ENCODE measurements at regions not wholly inside any gene's neighbourhood (a gene's known extent, or its start where the extent isn't known, plus 50 kb on each side); places are given as distances from the start of the nearest gene placed in this dataset.
"Not testable (repeated sequence)": the region's sequence is repeated elsewhere in the genome, so short reads cannot be mapped to it uniquely, and the experiment has no call there.

GRCh38 chr12:5096241-5096924 is 52.7 kb downstream of the KCNA5 start:
- in situ Hi-C loops (cut with HindIII; ENCODE audit: low sequenced_read_pairs): no loop called here

GRCh38 chr12:5097786-5098185 is 54.1 kb downstream of the KCNA5 start:
- in situ Hi-C loops (cut with HindIII; ENCODE audit: low sequenced_read_pairs): no loop called here

- in situ Hi-C loops (cut with HindIII; ENCODE audit: low sequenced_read_pairs): no loop called here
These were observed 55.5 kb downstream of the KCNA5 start for GRCh38 chr12:5099136-5099535.

GRCh38 chr12:5099591-5099990 is 55.9 kb downstream of the KCNA5 start:
- in situ Hi-C loops (cut with HindIII; ENCODE audit: low sequenced_read_pairs): no loop called here

- in situ Hi-C loops (cut with HindIII; ENCODE audit: low sequenced_read_pairs): no loop called here
These were observed 58.0 kb downstream of the KCNA5 start for GRCh38 chr12:5101686-5102085.

GRCh38 chr12:5102261-5102789 is 58.6 kb downstream of the KCNA5 start:
- in situ Hi-C loops (cut with HindIII; ENCODE audit: low sequenced_read_pairs): no loop called here

GRCh38 chr12:5102806-5103205 is 59.1 kb downstream of the KCNA5 start:
- in situ Hi-C loops (cut with HindIII; ENCODE audit: low sequenced_read_pairs): no loop called here

- in situ Hi-C loops (cut with HindIII; ENCODE audit: low sequenced_read_pairs): no loop called here
These were observed 66.7 kb downstream of the KCNA5 start for GRCh38 chr12:5110345-5110744.

GRCh38 chr12:5114436-5114835 is 70.8 kb downstream of the KCNA5 start:
- in situ Hi-C loops (cut with HindIII; ENCODE audit: low sequenced_read_pairs): no loop called here

- in situ Hi-C loops (cut with HindIII; ENCODE audit: low sequenced_read_pairs): not testable (repeated sequence)
These were observed 78.1 kb downstream of the KCNA5 start for GRCh38 chr12:5121784-5122183.

GRCh38 chr12:5122256-5122831 is 78.7 kb downstream of the KCNA5 start:
- in situ Hi-C loops (cut with HindIII; ENCODE audit: low sequenced_read_pairs): not testable (repeated sequence)

- in situ Hi-C loops (cut with HindIII; ENCODE audit: low sequenced_read_pairs): no loop called here
These were observed 80.2 kb downstream of the KCNA5 start for GRCh38 chr12:5123921-5124320.

- in situ Hi-C loops (cut with HindIII; ENCODE audit: low sequenced_read_pairs): no loop called here
These were observed 80.7 kb downstream of the KCNA5 start for GRCh38 chr12:5124401-5124800.

- in situ Hi-C loops (cut with HindIII; ENCODE audit: low sequenced_read_pairs): no loop called here
These were observed 91.3 kb downstream of the KCNA5 start for GRCh38 chr12:5134861-5135525.

- in situ Hi-C loops (cut with HindIII; ENCODE audit: low sequenced_read_pairs): no loop called here
These were observed 94.6 kb downstream of the KCNA5 start for GRCh38 chr12:5138256-5138655.

GRCh38 chr12:5138845-5139244 is 95.2 kb downstream of the KCNA5 start:
- in situ Hi-C loops (cut with HindIII; ENCODE audit: low sequenced_read_pairs): no loop called here

- in situ Hi-C loops (cut with HindIII; ENCODE audit: low sequenced_read_pairs): no loop called here
These were observed 96.1 kb downstream of the KCNA5 start for GRCh38 chr12:5139751-5140150.

GRCh38 chr12:5140190-5140589 is 96.5 kb downstream of the KCNA5 start:
- in situ Hi-C loops (cut with HindIII; ENCODE audit: low sequenced_read_pairs): no loop called here

- in situ Hi-C loops (cut with HindIII; ENCODE audit: low sequenced_read_pairs): no loop called here
These were observed 105.2 kb downstream of the KCNA5 start for GRCh38 chr12:5148880-5149279.

- in situ Hi-C loops (cut with HindIII; ENCODE audit: low sequenced_read_pairs): loop anchor here (5.0 kb wide), 1 partner anchor 87 kb away; no protein-coding TSS in a partner anchor
These were observed 110.4 kb downstream of the KCNA5 start for GRCh38 chr12:5154091-5154490.

GRCh38 chr12:5155866-5156265 is 112.2 kb downstream of the KCNA5 start:
- in situ Hi-C loops (cut with HindIII; ENCODE audit: low sequenced_read_pairs): no loop called here

GRCh38 chr12:5160827-5161226 is 117.1 kb downstream of the KCNA5 start:
- in situ Hi-C loops (cut with HindIII; ENCODE audit: low sequenced_read_pairs): no loop called here
